ENCODE measurements at regions not wholly inside any gene's neighbourhood (a gene's known extent, or its start where the extent isn't known, plus 50 kb on each side); places are given as distances from the start of the nearest gene placed in this dataset.

DNA sequence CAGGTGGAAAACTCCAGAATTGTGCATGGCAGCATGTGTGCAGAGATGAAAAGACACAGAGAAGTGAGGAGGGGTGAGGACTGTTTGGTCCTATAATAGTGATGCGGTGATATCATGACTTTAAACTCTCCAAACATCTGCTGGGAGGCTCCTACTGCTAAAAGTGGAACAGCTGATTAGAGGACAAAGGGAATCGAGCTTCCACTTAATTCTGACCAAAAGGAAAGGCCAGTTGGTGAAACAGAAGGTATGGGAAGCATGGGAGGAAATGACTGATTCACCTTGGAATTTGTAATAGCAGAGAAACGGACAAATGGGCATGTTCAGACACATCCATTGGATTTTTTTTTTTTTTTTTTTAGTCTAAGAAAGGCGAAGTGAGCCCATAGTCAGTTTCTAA, 67.5 kb upstream of the MAMDC2 start:
- Histone ChIP-seq H3K9ac (replicated peaks in 1 of 4; ENCODE audit: extremely low read depth in 1 of 4, low read depth in 3 of 4, low read length in 3 of 4) (no peak overlapping the region), H2BK12ac (ENCODE audit: low read depth, low read length) (no peak overlapping the region), H3K23me2 (ENCODE audit: low read depth, low read length) (no peaks in the 10 kb centered on the region), H4K5ac (ENCODE audit: insufficient read length, low read depth, low read length) (no peak overlapping the region), H2BK120ac (replicated peaks; ENCODE audit: low read depth, low read length) (no peak overlapping the region), H3K14ac (ENCODE audit: insufficient read length) (no peak overlapping the region), H3K27me3 (replicated peaks in 1 of 4; ENCODE audit: control insufficient read depth in 3 of 4, extremely low read depth in 1 of 4, insufficient read depth in 3 of 4, low read length in 3 of 4) (no peaks in the 10 kb centered on the region), H3K79me2 (ENCODE audit: control insufficient read depth in 1 of 2, insufficient read depth in 2 of 2, low read length in 2 of 2) (no peaks in the 10 kb centered on the region), H3K4ac (replicated peaks; ENCODE audit: insufficient read length, low read depth, low read length) (no peak overlapping the region), H2AK5ac (ENCODE audit: low read depth, low read length) (no peak overlapping the region), H4K8ac (ENCODE audit: extremely low read depth, insufficient read depth, low read length) (no peak overlapping the region), H2BK15ac (ENCODE audit: low read length) (no peak overlapping the region), H3K79me1 (ENCODE audit: low read depth, low read length) (no peaks in the 10 kb centered on the region), H3K56ac (replicated peaks; ENCODE audit: insufficient read length, low read depth, low read length) (no peak overlapping the region), H2BK20ac (ENCODE audit: low read length) (no peak overlapping the region), H3K9me3 (ENCODE audit: insufficient read depth in 2 of 2, low read depth in 1 of 2, low read length in 1 of 2) (no peaks in the 10 kb centered on the region; a peak in 1 of 4 replicates), H2AFZ (ENCODE audit: low read length) (no peak overlapping the region), H4K91ac (replicated peaks; ENCODE audit: insufficient read length, low read length) (no peak overlapping the region), H3K4me1 (replicated peaks in 1 of 4; ENCODE audit: control insufficient read depth in 3 of 4, insufficient read depth in 4 of 4, low read length in 3 of 4) (peaks cover 0 to 2% (median under 1%) of the 10 kb centered on the region in 4 experiments; a peak in 2 of 7 replicates), H3K18ac (ENCODE audit: extremely low read depth, low read length) (no peak overlapping the region), H3K4me2 (ENCODE audit: insufficient read depth in 1 of 2, low read depth in 2 of 2, low read length in 2 of 2) (no peak overlapping the region), H3K36me3 (ENCODE audit: control insufficient read depth in 2 of 4, insufficient read depth in 4 of 4, low read length in 3 of 4) (no peaks in the 10 kb centered on the region), H3K23ac (ENCODE audit: insufficient read length) (no peak overlapping the region), H3K4me3 (ENCODE audit: extremely low read depth in 1 of 4, insufficient read depth in 2 of 4, low read depth in 3 of 4, low read length in 4 of 4) (no peak overlapping the region), H4K20me1 (replicated peaks in 1 of 2; ENCODE audit: control insufficient read depth in 1 of 2, insufficient read depth in 2 of 2, low read length in 2 of 2) (no peaks in the 10 kb centered on the region), H2BK5ac (ENCODE audit: low read depth, low read length) (no peak overlapping the region), H3K27ac (ENCODE audit: low read depth, low read length) (no peak overlapping the region)
- ChIA-PET POLR2A (ENCODE audit: partially characterized antibody) (no interaction called here), CTCF (ENCODE audit: partially characterized antibody) (interaction anchor here (0.6 to 5.0 kb wide), 6 partner anchors 20 to 528 kb away, joined by 3 to 63 read pairs (median 4); partner anchors contain the start of gene MAMDC2)
- DNase-seq (ENCODE audit: low read depth in 1 of 2, low spot score in 2 of 2) (no peak), FAIRE-seq (no peak)
- 83% methylated on average over 4 of the region's 4 CpGs; no CpG with 5 or more reads in 1 of the 2 experiments for WGBS, 2 experiments (ENCODE audit: extremely low coverage in 1 of 2, insufficient coverage in 1 of 2, insufficient read length in 1 of 2, insufficient replicate concordance in 2 of 2, low coverage in 1 of 2, low lambda C conversion rate in 2 of 2, missing lambda C conversion rate in 1 of 2)
- TF ChIP-seq KDM1A (IDR thresholded peaks at IDR 0.05; ENCODE audit: borderline replicate concordance, low read length): no peak
- no peak for TF ChIP-seq CBX8 (IDR thresholded peaks at IDR 0.05; ENCODE audit: borderline replicate concordance, low read depth, low read length)
- no peak for TF ChIP-seq SP2 (IDR thresholded peaks at IDR 0.05; ENCODE audit: low read length)
- no peak for TF ChIP-seq RNF2 (IDR thresholded peaks at IDR 0.05; ENCODE audit: borderline replicate concordance, low read depth, low read length, missing control alignments, poor library complexity, severe bottlenecking)
- no peak for TF ChIP-seq KDM5A (IDR thresholded peaks at IDR 0.05; ENCODE audit: low read length)
- no peak for TF ChIP-seq SUZ12 (IDR thresholded peaks at IDR 0.05; ENCODE audit: low read length)
- no peak for TF ChIP-seq FOSL1 (IDR thresholded peaks at IDR 0.05; ENCODE audit: insufficient read depth, low read depth, low read length)
- no peak for TF ChIP-seq NANOG (IDR thresholded peaks at IDR 0.05; ENCODE audit: insufficient read depth, low read depth, low read length, poor library complexity, severe bottlenecking)
- TF ChIP-seq POU5F1 (IDR thresholded peaks at IDR 0.05; ENCODE audit: low read depth, low read length): no peak
- TF ChIP-seq CEBPB (IDR thresholded peaks at IDR 0.05; ENCODE audit: low read depth, low read length): no peak
- no peak for TF ChIP-seq EP300 (IDR thresholded peaks at IDR 0.05; ENCODE audit: borderline replicate concordance in 1 of 2, low read depth in 2 of 2, low read length in 2 of 2)
- no peak for TF ChIP-seq KDM4A (IDR thresholded peaks at IDR 0.05; ENCODE audit: low read depth, low read length, severe bottlenecking)
- no peak for TF ChIP-seq CTBP2 (IDR thresholded peaks at IDR 0.05; ENCODE audit: borderline replicate concordance, insufficient read depth, insufficient read length, low read length)
- TF ChIP-seq PHF8 (conservative IDR thresholded peaks at IDR 0.05; ENCODE audit: low read depth, low read length): no peak

Measured in H1 (cell line).